ENCODE measurements at regions not wholly inside any gene's neighbourhood (a gene's known extent, or its start where the extent isn't known, plus 50 kb on each side); places are given as distances from the start of the nearest gene placed in this dataset.
A peak's percentile ranks its signal among the peaks of the same experiment; 100 is the strongest.
"Not testable (repeated sequence)": the region's sequence is repeated elsewhere in the genome, so short reads cannot be mapped to it uniquely, and the experiment has no call there.

DNA sequence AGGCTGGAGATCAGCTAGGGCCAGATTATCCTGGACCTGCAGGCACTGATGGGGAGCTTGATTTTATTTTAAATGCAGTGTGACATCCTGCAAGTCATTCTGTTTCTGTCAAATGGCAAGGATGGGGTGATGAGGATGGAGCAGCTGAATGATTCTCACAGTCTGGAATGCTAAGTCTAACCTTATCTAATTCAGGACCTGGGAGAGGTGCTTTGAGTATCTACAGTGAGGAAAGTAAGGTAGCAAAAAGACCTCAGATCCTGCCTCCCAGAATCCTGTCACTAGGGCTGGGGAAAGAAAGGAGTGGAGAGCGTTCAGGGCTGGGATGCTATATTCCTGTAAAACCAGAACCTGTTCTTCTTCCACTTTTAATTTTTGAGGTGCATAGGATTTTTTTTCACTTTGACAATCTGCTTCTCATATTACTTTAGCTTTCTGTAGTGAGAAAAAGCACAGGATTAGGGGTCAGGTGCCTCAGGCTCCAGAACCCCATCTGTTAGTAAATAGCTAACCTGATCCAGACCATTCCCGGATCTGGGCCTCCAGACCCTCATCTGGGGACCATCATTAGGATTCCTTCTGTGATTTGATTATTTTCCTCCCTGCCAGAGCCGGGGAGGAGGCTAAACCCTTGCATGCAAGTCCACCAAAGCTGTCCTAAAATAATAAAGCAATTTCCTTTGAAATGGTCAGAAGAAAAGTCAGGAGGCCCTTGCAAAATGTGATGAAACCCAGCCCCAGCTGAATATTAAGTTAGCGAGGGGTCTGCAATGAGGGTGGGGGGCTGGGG is 54.7 kb downstream of the ASCL1 start:
- DNase-seq, result peak in 1 of 2 experiments; percentile 16

DNA sequence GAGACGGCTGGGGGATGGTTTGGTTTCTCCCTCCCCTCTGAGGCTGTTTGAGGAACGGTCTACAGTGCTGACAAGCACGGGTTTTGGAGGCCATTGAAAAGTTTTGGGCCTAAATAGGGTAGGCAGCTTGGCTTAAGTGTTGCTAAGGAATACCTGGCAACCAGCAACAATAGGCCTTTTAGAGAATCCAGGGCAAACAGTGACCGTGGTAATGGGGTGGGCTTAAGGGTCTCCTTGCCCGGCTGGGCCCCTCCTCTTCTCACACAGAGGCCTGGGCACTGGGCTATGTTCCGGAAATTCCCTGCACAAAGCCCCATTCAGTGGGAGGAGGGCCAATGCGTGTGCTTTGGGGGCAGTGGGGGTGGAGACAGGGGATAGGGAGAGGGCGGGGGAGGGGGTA is 55.4 kb downstream of the ASCL1 start:
- DNase-seq, result no peak

DNA sequence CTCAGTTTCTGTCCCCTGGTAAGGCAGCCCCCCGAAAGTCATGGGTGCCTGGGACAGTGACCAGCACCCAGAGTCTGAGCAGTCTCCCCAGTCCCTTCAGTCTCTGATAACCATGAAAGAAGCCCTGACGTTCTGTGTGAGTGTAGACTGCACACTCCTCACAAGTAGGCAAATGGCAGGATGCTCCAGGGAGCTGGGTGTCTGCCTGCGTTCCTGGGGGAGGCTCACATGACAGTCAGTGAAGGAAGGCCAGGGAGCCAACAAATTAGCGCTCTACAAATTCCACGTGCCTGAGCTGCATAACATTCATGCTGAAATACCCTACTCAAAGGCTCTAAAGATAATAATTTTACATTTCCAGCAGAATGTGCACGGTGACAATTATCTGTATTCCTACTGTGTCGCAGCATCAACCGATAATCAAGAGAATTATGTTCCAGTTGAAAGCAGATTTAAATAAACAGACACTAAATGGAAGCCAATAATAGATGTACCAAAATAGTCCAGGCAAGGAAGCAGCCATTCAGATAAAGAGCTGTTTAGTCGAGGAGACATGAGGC is 56.3 kb downstream of the ASCL1 start:
- no peak for DNase-seq

DNA sequence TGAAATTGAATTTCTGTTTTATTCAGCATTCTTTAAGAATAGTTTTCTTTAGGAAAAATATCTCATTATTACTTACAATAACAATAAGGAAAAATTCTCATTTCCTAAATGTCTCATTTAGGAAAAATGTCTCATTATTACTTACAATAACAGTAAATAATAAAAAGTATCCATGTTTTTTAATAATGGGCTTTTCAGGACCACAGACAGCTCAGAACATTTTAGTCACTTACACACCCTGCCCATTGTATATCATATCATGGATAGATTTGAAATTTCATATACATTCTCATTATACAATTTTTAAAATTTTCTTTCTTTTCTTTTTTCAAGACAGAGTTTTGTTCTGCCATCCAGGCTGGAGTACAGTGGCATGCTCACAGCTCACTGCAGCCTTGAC is 58.9 kb downstream of the ASCL1 start:
- DNase-seq, result no peak

DNA sequence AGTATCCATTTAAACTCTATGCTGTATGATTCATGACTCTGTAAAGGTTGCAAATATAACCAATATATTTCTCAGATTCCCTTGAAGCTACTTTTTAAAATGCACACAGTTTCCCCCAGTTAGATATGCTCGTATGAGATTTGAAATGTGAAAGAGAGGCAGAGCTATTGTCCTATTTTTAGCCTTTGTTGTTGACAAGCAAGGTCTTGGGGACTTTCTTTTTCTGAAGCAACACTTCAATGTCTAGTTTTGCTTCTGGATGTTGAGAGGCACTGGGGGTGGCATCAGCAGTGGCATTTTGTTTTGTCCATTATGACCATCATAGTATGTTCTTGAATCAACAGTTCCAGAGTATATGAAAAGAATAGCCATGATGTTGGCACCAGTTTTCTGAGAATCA is 63.4 kb downstream of the ASCL1 start:
- no peak for DNase-seq

DNA sequence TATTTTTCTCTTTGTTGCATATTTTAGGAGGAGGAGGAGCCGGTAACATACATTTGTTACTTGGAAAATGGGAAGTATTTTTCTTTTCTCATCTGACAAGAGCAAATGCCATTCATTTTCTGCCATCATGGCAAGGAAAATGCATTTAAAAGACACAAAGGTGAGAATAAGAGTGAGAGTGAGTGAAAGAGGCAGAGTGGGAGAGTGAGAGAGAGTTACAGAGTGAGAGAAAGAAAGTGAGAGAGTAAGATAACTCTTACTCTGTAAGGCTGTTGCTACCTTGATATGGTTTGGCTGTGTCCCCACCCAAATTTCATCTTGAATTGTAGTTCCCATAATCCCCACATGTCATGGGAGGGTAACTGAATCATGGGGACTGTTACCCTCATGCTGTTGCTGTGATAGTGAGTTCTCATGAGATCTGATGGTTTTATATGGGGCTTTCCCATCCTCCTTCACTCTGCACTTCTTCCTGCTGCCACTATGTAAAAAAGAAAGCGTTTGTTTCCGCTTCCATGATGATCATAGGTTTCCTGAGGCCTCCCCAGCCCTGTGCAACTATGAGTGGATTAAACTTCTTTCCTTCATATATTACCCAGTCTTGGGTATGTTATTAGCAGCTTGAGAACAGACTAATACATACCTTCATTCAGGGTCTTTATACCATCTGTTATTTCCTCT is 64.2 kb downstream of the ASCL1 start:
- DNase-seq, result no peak

DNA sequence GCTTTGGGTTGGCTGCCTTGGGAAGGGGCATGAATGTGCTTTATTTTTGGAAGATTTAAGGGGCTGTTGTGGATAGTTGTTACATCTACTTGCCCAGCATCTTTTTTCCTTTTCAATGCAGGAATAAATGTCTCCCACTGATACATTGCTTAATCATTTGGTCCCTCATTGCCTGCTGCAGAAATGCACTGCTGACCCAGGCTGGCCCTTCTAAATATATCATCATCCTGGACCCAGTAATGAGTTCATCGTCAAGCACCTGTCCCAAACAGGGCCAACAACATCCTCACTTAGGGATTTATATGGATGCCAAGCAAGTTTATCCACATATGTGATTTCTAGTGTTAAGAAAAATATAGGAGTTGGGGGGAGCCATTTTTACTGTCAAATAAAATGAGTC is 67.2 kb downstream of the ASCL1 start:
- DNase-seq, result no peak

DNA sequence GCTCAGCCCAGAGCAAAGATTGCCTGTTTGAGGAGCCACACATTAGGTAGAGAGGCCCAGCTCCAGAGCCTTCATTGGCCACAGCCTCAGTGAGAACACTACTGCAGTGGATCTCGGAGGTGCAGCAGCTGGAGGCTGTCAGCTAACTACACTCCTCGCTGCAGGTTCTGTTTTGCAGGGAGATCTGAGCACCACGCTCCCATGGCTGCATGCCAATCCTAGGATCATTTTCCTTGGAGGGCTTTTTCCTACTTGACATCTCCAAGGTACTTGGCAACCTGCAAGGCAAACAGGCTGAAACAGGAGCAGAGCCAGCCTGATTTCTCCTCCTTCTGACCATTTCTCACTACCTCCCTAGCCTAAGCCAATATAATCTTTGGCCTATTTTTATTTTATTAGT is 69.2 kb downstream of the ASCL1 start:
- DNase-seq, result not testable (repeated sequence)

DNA sequence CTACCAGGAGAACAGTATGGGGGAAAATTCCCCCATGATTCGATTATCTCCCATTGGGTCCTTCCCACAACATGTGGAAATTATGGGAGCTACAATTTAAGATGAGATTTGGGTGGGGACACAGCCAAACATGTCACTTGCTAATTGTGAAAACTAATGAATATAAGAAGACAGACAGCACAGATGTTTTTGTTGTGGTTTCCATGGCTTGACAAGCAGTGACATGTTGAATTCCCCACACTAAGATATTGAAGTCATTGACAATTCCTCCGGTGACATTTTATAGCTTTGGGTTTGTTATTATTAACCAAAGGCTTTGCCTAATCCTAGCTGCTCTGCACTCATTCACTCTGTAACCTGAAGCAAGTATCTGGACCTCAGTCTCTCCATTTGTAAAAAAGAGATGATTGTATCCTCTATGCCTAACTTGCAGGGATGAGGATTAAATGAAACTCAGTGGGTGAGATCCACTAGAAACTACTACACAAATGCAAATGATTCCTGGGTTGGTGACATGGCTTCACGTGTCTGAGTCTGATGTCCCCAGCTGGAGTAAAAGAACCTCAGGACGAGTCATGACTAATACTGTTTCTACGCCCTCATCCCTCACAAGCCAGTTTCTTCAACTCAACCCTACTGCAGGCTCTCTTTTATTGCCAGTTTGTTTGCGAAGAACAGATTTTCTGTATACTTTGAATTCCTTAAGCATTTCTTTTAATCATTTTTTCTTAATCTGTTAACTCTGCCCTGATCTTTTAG is 71.6 kb downstream of the ASCL1 start:
- no peak for DNase-seq

DNA sequence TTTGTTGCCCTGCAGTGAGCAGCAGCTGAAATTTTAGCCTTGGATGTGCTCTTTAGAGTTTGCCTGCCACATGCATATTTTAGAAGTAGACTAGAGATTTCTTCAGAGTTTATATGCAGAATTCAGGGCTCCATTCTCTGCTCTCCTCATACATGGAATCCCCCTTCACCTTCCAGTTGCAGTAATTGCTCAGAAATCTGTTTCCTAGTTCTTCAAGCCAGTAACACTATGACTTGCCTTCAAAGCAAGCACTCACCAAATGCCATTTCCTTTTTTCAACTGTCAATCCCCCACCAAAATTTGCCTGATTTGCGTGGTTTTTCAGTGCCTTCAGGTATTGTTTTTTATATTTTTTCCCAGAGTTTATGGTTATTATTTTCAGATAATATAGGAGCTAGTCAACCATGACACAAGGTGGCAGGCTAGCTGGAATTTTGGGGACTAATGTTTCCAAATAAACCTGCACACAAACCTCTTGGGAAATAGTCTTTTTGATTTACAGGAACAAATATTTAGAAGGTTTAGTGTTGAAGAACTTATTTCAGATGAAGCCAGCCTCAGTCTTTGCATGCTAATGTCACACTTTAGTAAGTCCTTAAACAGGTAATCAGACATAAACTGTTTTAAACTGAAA is 79.2 kb downstream of the ASCL1 start:
- no peak for DNase-seq

DNA sequence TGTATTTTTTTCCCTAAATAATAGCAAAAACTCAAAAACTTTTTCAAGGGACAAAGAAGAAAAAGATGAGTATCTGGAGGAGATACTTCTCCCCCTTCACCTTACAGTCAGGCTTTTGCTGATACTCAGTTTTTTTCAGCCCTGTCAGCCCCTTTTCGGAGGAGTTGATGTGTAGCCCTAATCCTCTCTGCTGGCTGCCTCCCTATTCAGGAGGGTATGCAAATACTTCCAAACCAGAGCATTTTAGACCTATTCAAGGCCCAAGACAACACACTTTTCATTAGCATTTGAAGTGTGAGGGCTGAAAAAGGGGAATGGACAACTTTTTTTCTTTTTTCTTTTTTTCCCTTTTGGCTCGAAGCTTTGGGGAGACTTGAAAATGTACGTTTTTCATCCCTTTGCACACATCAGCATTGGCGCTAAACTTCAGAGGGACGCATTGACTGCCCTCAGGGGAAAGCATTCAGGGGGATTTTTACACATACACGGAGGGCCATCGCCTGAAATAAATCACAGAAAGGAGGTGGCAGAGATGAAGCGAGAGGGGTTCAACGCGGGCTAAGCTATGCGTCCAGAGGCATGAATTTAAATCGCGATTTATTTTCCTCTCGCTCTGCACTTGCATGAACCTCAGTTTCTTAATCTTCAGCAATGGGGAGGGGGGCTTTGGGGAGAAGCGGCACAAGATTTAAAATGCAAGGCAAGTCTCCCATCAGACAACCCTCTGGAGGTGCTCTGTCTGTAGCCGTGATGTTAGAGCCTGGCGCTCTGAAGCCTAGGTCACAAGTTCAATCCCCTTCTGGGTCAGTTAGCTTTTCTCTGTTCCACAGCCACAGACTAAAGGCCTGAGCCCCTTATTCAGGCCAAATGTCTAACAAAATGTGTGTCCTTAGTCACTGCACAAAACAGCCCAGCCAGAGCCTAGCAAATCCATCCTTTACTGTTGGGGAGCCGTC is 86.3 kb downstream of the ASCL1 start:
- no peak for DNase-seq

DNA sequence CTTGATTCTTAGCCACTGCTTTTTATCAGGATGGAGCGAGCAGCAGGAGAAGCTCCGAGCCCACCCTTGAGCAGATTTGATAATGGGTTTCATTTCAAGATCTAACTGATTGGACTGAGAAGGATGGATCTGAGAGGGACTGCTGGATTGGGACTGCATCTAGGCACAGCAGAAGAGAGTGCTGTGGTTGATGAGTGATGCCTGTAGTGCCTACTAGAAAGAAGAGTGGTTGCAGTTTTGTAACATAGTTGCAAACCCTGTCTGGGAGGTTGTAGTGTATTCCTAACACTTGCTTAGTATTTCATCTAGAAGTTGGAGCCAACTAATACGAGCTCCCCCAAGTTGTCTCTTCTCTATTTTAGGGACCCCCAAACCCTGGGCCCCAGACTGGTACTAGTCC is 88.7 kb downstream of the ASCL1 start:
- DNase-seq, result no peak

DNA sequence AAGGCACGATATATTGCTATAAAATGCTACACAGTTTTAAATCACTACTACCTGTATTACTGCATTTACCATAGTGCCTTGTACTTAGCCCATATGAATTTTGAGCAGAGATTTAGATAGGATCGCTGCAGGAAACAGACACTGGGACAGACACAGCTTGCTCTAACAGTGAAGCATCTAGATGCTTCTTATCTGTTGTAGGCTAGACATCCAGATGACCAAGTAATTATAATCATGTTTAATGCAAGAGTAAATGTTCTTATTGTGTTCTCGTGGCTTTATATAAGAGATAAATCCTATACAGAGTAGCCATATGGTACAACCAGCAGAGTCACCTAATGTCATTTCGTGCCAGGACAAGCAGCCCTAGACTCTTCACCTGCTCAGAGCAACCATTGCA is 92.8 kb downstream of the ASCL1 start:
- DNase-seq, result no peak

DNA sequence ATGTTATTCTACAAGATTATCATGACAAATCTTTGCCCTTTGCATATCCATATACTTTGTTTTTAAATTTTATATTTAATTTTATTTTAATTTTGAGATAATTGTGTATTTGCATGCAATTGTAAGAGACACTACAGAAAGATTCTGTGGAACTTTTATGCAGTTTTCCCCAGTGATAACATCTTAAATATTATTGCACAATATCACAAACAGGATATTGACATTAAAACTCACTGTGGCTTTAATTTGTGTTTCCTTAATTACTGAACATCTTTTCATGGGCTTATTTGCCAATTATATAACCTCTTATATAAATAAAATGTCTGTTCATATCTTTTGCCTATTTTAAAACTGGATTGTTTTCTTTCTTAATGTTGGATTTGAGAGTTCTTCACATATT is 95.6 kb downstream of the ASCL1 start:
- no peak for DNase-seq

DNA sequence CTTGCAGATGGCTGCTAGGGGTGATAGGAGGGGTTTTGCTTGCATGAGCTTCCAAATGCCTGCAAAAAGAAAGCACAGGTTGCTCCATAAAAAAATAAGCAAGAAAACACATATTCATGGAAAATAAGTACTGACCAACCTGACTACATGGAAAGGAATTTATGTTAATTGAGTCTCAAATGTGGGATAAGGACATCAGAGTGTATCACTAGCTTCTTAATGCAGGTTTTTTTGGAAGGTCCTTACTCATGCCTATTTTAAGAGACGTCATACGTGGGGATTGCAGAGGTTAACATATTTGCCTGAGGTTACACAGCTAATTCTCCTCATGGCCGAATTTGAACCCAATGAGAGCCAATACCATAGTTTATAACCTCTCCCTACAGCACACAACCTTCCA is 116.2 kb downstream of the ASCL1 start:
- no peak for DNase-seq

DNA sequence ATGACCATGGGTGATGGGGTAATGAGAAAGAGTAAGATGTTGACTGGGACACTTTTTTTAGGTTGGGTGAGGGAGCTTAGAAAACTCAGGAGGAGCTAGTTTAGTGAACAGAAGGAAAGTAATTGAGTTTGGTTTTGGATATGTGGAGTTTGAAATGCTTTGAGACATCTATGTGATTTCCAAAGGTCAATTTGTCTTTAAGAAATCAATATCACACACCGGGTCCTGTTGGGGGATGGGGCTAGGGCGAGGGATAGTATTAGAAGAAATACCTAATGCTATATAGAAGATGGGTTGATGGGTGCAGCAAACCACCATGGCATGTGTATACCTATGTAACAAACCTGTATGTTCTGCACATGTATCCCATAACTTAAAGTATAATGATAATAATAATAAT is 118.4 kb downstream of the ASCL1 start:
- DNase-seq, result no peak

DNA sequence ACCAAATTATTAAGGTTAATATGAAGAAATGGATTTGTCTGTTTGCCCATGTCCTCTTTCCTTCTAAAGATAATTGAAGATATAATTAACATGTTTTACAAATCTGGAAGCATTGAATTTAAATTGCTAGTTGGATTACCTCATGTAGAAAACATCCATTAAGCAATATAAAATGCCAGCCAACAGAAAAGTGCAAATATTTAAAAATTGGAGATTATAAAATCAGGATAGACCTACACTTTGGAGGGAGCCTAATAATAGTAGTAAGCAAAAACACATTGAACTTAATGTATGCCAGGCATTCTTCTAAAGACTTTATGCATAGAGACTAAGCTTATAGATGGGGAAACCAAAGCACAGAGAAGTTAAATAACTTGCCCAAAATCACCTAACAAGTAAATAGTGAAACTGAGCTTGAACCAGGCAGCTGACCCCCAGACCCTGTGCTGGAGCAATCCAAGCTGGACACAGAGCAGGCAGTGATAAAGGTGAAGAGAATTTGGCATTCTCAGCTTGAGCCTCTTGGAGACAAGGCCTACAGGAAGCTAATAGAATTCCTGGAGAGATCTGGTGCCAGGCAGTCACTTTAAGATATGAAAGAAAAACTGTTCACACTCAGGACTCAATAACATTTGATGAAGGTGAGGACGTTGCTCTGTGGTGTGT is 119.8 kb downstream of the ASCL1 start:
- no peak for DNase-seq

DNA sequence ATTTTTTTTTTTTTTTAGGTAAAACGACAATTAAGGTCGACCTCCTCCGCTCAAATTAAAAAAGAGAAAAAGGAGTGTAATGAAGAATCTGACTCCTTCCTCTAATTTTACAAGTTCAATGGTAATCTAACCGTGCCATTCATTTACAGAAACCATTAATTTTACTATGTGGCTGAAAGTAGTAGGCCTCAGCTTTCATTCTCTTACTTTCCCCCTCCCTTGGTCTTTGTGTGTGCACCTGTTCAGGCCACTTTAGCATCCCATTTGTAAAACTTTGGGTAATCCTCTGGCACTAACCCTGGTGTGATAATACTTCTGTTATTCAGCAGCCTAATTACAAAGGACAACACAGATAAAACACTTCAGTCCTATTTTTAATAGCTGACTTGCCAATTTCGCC is 128.1 kb downstream of the ASCL1 start:
- no peak for DNase-seq

DNA sequence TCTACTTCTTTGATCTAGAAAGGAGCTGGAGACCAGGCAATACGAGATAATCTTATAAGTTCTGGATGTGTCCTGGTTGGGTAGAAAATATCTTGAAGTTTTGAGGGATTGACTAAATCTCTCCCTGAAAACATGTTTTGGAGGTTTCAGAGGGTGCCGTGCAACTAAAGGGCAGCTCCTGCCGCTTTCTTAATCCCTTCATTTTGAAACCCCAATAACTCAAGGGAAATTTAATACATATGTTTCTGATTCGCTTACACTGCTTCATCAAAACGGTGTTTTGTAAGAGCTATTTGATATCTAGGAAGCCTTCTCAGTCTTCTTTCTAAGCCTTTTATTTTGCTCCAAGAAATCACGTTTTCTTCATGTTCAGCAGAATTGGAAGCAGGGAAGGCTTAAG is 129.0 kb downstream of the ASCL1 start:
- DNase-seq, result no peak

DNA sequence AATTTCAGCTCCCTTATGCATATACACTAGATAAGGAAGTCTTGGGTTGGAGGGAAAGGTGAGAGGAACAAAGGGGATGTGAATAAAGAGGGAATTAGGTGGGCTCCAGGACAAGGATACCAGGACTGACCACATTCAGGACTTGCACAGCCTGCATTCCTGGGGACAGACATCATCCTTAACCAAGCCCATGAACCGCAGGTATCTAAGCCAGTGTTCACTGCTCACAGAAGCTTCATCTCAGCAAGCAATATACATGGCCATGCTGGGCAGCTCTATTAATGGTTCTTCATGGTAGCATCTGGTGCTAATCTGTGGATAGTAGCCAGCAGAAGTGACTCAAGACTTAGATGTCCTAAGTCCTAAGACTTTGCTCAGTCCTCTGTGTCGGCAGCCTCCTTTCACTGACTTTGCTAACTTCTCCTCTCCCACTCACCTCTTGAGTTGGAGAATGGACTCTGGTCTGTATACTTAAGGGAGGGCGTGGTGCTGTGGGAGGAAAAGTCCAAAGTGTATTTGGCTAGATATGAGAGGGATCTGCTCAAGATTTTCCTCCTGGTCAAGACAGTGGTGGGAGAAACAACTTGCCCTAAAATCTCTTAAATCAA is 136.1 kb downstream of the ASCL1 start:
- no peak for DNase-seq

DNA sequence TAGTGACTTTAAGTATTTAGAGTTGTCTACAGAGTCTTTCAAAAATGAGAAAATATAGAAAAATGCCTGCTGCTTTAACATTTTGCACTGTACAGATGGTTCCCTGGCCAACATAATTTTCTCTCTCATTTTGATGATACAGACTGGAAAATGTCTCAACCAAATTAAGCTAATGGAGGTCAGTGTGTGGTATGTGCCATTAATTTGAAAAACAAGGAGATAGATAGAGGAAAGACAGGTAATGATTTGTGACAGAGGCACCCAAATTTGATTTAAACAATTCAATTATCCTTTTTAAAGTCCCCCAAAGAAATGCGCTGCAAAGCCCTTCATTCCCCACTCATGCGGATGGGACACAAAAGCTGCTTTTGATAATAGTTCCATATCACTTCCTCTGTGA is 140.0 kb downstream of the ASCL1 start:
- DNase-seq, result no peak
